Bronchial epithelial cell (primary cell): ENCODE measurements at regions not wholly inside any gene's neighbourhood (a gene's known extent, or its start where the extent isn't known, plus 50 kb on each side); places are given as distances from the start of the nearest gene placed in this dataset.

Experiments used
- DNase-seq: peaks from one replicate; pipeline ENCODE4 v3.0.0-alpha.2; 2010; ENCODE audit warnings: low read depth
- FAIRE-seq: peaks from 2 replicates; lab custom pipeline; 2011; peaks lifted over from hg19 to GRCh38; lab: Jason Lieb, UNC
- H3K27me3 ChIP-seq: 2 replicates; pipeline ENCODE4 v1.5.1; 2011; ENCODE audit warnings: low read length; ENCODE audit not compliant: control insufficient read depth, insufficient read depth
- H3K36me3 ChIP-seq: 2 replicates; pipeline ENCODE4 v1.5.1; 2011; ENCODE audit warnings: low read length; ENCODE audit not compliant: control insufficient read depth, insufficient read depth
- H3K4me3 ChIP-seq: 2 replicates; pipeline ENCODE4 v1.5.1; 2011; ENCODE audit warnings: mild to moderate bottlenecking, low read depth, low read length, control low read depth
- CTCF ChIP-seq: IDR thresholded peaks from 2 replicates; pipeline ENCODE4 v1.5.1; 2011; ENCODE audit warnings: mild to moderate bottlenecking, moderate library complexity, low read length, control low read depth, inconsistent platforms; ENCODE audit not compliant: insufficient read depth, severe bottlenecking

- Histone ChIP-seq H3K36me3 (no peaks in the 10 kb centered on the region), H3K27me3 (no peaks in the 10 kb centered on the region), H3K4me3 (no peak overlapping the region)
- FAIRE-seq, result peak; percentile 18
- DNase-seq, result no peak
- no peak for TF ChIP-seq CTCF
Observed at GRCh38 chr7:116337018-116337417, 126.7 kb downstream of the TES start.

GRCh38 chr7:116337800-116338199 is 127.5 kb downstream of the TES start:
- H3K4me3 ChIP-seq, result no peak overlapping the region
- FAIRE-seq (no peak), DNase-seq (peak; percentile 20)
- no peaks in the 10 kb centered on the region for H3K36me3 ChIP-seq
- H3K27me3 ChIP-seq, result no peaks in the 10 kb centered on the region
- no peak for TF ChIP-seq CTCF

- Histone ChIP-seq H3K4me3 (no peak overlapping the region), H3K27me3 (no peaks in the 10 kb centered on the region), H3K36me3 (no peaks in the 10 kb centered on the region)
- no peak for TF ChIP-seq CTCF
- FAIRE-seq (no peak), DNase-seq (peak; percentile 54)
Observed at GRCh38 chr7:116339564-116339963, 129.2 kb downstream of the TES start.

GRCh38 chr7:116340201-116340847 is 130.0 kb downstream of the TES start:
- no peak for TF ChIP-seq CTCF
- no peaks in the 10 kb centered on the region for H3K36me3 ChIP-seq
- H3K27me3 ChIP-seq, result no peaks in the 10 kb centered on the region
- peak; percentile 76 for DNase-seq
- FAIRE-seq, result no peak
- H3K4me3 ChIP-seq, result no peak overlapping the region

GRCh38 chr7:116340943-116341907 is 130.9 kb downstream of the TES start:
- FAIRE-seq (no peak), DNase-seq (peak; percentile 18)
- Histone ChIP-seq H3K27me3 (no peaks in the 10 kb centered on the region), H3K4me3 (no peak overlapping the region), H3K36me3 (no peaks in the 10 kb centered on the region)
- TF ChIP-seq CTCF, result peak; percentile 25
